ENCODE measurements at regions not wholly inside any gene's neighbourhood (a gene's known extent, or its start where the extent isn't known, plus 50 kb on each side); places are given as distances from the start of the nearest gene placed in this dataset.
"Not testable (repeated sequence)": the region's sequence is repeated elsewhere in the genome, so short reads cannot be mapped to it uniquely, and the experiment has no call there.

GRCh38 chr7:152931633-152932032 lies 172.1 kb downstream of the ACTR3B start:
- DNase-seq: no peak
- H3K27me3 ChIP-seq: no peaks in the 10 kb centered on the region
- H3K36me3 ChIP-seq: no peaks in the 10 kb centered on the region
- TF ChIP-seq CTCF (IDR thresholded peaks at IDR 0.05) (no peak), POLR2A (IDR thresholded peaks at IDR 0.05) (no peak)
- H3K4me3 ChIP-seq: no peak overlapping the region
- no peak overlapping the region for H3K27ac ChIP-seq
- no peaks in the 10 kb centered on the region for H3K9me3 ChIP-seq
- no peaks in the 10 kb centered on the region for H3K4me1 ChIP-seq

GRCh38 chr7:152937282-152937681 lies 177.7 kb downstream of the ACTR3B start:
- H3K9me3 ChIP-seq: no peaks in the 10 kb centered on the region
- DNase-seq: no peak
- no peak for TF ChIP-seq POLR2A (IDR thresholded peaks at IDR 0.05)
- no peak for TF ChIP-seq CTCF (IDR thresholded peaks at IDR 0.05)
- no peak overlapping the region for H3K27ac ChIP-seq
- no peak overlapping the region for H3K4me3 ChIP-seq
- no peaks in the 10 kb centered on the region for H3K4me1 ChIP-seq
- no peaks in the 10 kb centered on the region for H3K36me3 ChIP-seq
- H3K27me3 ChIP-seq: no peaks in the 10 kb centered on the region

- not testable (repeated sequence) for H3K36me3 ChIP-seq, H3K27ac ChIP-seq, H3K27me3 ChIP-seq, H3K4me3 ChIP-seq, H3K4me1 ChIP-seq, H3K9me3 ChIP-seq, DNase-seq
Measured at GRCh38 chr7:152946616-152947015, 187.1 kb downstream of the ACTR3B start.

- Histone ChIP-seq H3K27ac (no peak overlapping the region), H3K27me3 (no peaks in the 10 kb centered on the region), H3K36me3 (no peaks in the 10 kb centered on the region), H3K9me3 (no peaks in the 10 kb centered on the region), H3K4me1 (no peaks in the 10 kb centered on the region), H3K4me3 (no peak overlapping the region)
- DNase-seq: no peak
- TF ChIP-seq POLR2A (IDR thresholded peaks at IDR 0.05) (no peak), CTCF (IDR thresholded peaks at IDR 0.05) (no peak)
Measured at GRCh38 chr7:152947686-152948085, 188.1 kb downstream of the ACTR3B start.

- Histone ChIP-seq H3K9me3 (no peaks in the 10 kb centered on the region), H3K4me1 (no peaks in the 10 kb centered on the region), H3K27me3 (no peaks in the 10 kb centered on the region), H3K27ac (no peak overlapping the region), H3K4me3 (no peak overlapping the region), H3K36me3 (no peaks in the 10 kb centered on the region)
- no peak for DNase-seq
- TF ChIP-seq POLR2A (IDR thresholded peaks at IDR 0.05) (no peak), CTCF (IDR thresholded peaks at IDR 0.05) (no peak)
Measured at GRCh38 chr7:152949253-152949652, 189.7 kb downstream of the ACTR3B start.

GRCh38 chr7:152949790-152950189 lies 190.2 kb downstream of the ACTR3B start:
- no peaks in the 10 kb centered on the region for H3K36me3 ChIP-seq
- no peak overlapping the region for H3K4me3 ChIP-seq
- H3K4me1 ChIP-seq: no peaks in the 10 kb centered on the region
- H3K27me3 ChIP-seq: no peaks in the 10 kb centered on the region
- DNase-seq: no peak
- TF ChIP-seq POLR2A (IDR thresholded peaks at IDR 0.05) (no peak), CTCF (IDR thresholded peaks at IDR 0.05) (no peak)
- no peak overlapping the region for H3K27ac ChIP-seq
- H3K9me3 ChIP-seq: no peaks in the 10 kb centered on the region

All from Peyer's patch (tissue), 4 donors.